Neural cell (in vitro differentiated cells): ENCODE measurements at regions not wholly inside any gene's neighbourhood (a gene's known extent, or its start where the extent isn't known, plus 50 kb on each side); places are given as distances from the start of the nearest gene placed in this dataset.

ENCODE experiments used
- H2AFZ ChIP-seq: fragments of 200-600, 300-800 bp; sonication (generic), shearing (Covaris generic); 2 replicates; pipeline ENCODE4 v1.6.0; 2014; ENCODE audit warnings: low read depth, mild to moderate bottlenecking, antibody characterized with exemption, low read length, moderate library complexity
- H3F3A ChIP-seq: fragments of 200-600 bp; shearing (Covaris generic); 2 replicates; pipeline ENCODE4 v1.6.1; 2016; ENCODE audit warnings: mild to moderate bottlenecking, moderate library complexity, mixed read lengths, antibody characterized with exemption, low read length; ENCODE audit not compliant: insufficient read depth, poor library complexity, severe bottlenecking
- H3K27ac ChIP-seq: fragments of 200-600, 300-800 bp; sonication (generic), shearing (Covaris generic); 2 replicates; pipeline ENCODE4 v1.5.1; 2014; ENCODE audit warnings: mild to moderate bottlenecking, low read length, moderate library complexity
- H3K27me3 ChIP-seq: fragments of 300-800, 200-600 bp; sonication (generic), shearing (Covaris generic); 2 replicates; pipeline ENCODE4 v1.6.0; 2014; ENCODE audit warnings: mild to moderate bottlenecking, low read depth, low read length, moderate library complexity; ENCODE audit not compliant: insufficient read depth
- H3K36me3 ChIP-seq: fragments of 300-800, 200-600 bp; sonication (generic), shearing (Covaris generic); 2 replicates; pipeline ENCODE4 v1.5.1; 2014; ENCODE audit warnings: mild to moderate bottlenecking, antibody characterized with exemption, low read length, moderate library complexity; ENCODE audit not compliant: insufficient read depth
- H3K4me2 ChIP-seq: fragments of 300-800, 200-600 bp; sonication (generic), shearing (Covaris generic); 2 replicates; pipeline ENCODE4 v1.6.0; 2014; ENCODE audit warnings: mild to moderate bottlenecking, low read length
- H3K4me3 ChIP-seq: fragments of 300-800, 200-600 bp; sonication (generic), shearing (Covaris generic); 2 replicates; pipeline ENCODE4 v1.5.1; 2014; ENCODE audit warnings: mild to moderate bottlenecking, low read length, moderate library complexity
- H3K79me2 ChIP-seq: fragments of 200-600 bp; shearing (Covaris generic); replicated peaks from 2 replicates; pipeline ENCODE4 v1.6.0; 2014; ENCODE audit warnings: mild to moderate bottlenecking, low read length, moderate library complexity; ENCODE audit not compliant: insufficient read depth
- H3K9ac ChIP-seq: fragments of 300-800, 200-600 bp; sonication (generic), shearing (Covaris generic); 2 replicates; pipeline ENCODE4 v1.6.1; 2016; ENCODE audit warnings: mild to moderate bottlenecking, low read length, mixed read lengths
- H3K9me2 ChIP-seq: fragments of 200-600 bp; shearing (Covaris generic); 2 replicates; pipeline ENCODE4 v1.6.1; 2016; ENCODE audit warnings: mild to moderate bottlenecking, low read length, mixed read lengths; ENCODE audit not compliant: insufficient read depth
- H3K9me3 ChIP-seq: fragments of 200-600, 300-800 bp; sonication (generic), shearing (Covaris generic); 2 replicates; pipeline ENCODE4 v1.6.1; 2016; ENCODE audit warnings: mild to moderate bottlenecking, mixed run types, low read length, moderate library complexity, mixed read lengths
- H4K20me1 ChIP-seq: fragments of 200-600 bp; shearing (Covaris generic); 2 replicates; pipeline ENCODE4 v1.6.1; 2016; ENCODE audit warnings: mild to moderate bottlenecking, mixed run types; ENCODE audit not compliant: insufficient read depth
- EP300 ChIP-seq: fragments of 450-650 bp; conservative IDR thresholded peaks from 2 replicates; pipeline ENCODE4 v1.6.1; 2014; ENCODE audit warnings: antibody characterized with exemption, mild to moderate bottlenecking, moderate library complexity; ENCODE audit not compliant: poor library complexity, severe bottlenecking
- EZH2 ChIP-seq: fragments of 200-600, 300-800 bp; shearing (Covaris generic), sonication (generic); IDR thresholded peaks from 2 replicates; pipeline ENCODE4 v1.6.1; 2014; ENCODE audit warnings: antibody characterized with exemption, low read length, borderline replicate concordance, mild to moderate bottlenecking; ENCODE audit not compliant: insufficient read depth, poor library complexity, severe bottlenecking
- MXI1 ChIP-seq: fragments of 450-650 bp; conservative IDR thresholded peaks from 2 replicates; pipeline ENCODE4 v1.6.1; 2014; ENCODE audit warnings: antibody characterized with exemption, mild to moderate bottlenecking; ENCODE audit not compliant: poor library complexity, severe bottlenecking
- POLR2AphosphoS5 ChIP-seq: IDR thresholded peaks from 2 replicates; pipeline ENCODE4 v1.6.1; 2012
- RAD21 ChIP-seq: fragments of 450-650 bp; conservative IDR thresholded peaks from 2 replicates; pipeline ENCODE4 v1.6.1; 2014; ENCODE audit warnings: antibody characterized with exemption, mild to moderate bottlenecking, moderate library complexity
- SMC3 ChIP-seq: fragments of 450-650 bp; conservative IDR thresholded peaks from 2 replicates; pipeline ENCODE4 v1.6.1; 2014; ENCODE audit warnings: antibody characterized with exemption, mild to moderate bottlenecking, moderate library complexity; ENCODE audit not compliant: poor library complexity
- TAF1 ChIP-seq: IDR thresholded peaks from 2 replicates; pipeline ENCODE4 v1.6.1; 2012; ENCODE audit warnings: low read depth
- TF ChIP-seq, protein P1 (sequence below): fragments of 450-650 bp; IDR thresholded peaks from 2 replicates; pipeline ENCODE4 v1.5.1; 2014; ENCODE audit warnings: antibody characterized with exemption, mild to moderate bottlenecking, moderate library complexity; ENCODE audit not compliant: poor library complexity, severe bottlenecking
- TF ChIP-seq, protein P2 (sequence below): IDR thresholded peaks from 2 replicates; pipeline ENCODE4 v1.6.1; 2012; ENCODE audit warnings: borderline replicate concordance

DNA sequence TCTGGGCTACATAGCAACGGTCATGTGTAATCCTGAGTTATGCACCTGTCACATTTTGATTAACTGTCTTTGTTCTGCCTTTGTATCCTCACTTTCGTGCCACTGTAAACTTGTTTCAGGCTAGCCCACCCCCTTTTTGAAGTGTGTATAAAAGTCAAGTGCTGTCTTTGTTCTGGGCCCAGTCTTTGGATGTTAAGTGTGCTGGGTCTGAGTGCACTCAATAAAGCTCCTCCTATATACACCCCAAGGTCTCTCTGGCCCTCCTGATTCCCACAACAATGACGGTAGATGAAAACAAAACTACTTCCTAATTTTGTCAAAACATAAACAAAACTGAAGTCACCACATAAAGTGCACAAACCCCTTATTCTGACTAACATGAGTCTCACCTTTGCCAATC, 633.4 kb downstream of the DSC3 start:
- Histone ChIP-seq H3K36me3 (no peaks in the 10 kb centered on the region), H3K4me3 (no peak overlapping the region), H3F3A (no peaks in the 10 kb centered on the region), H3K4me2 (no peak overlapping the region), H3K27me3 (no peaks in the 10 kb centered on the region), H4K20me1 (no peaks in the 10 kb centered on the region), H3K27ac (no peak overlapping the region), H3K9me3 (no peaks in the 10 kb centered on the region), H3K9ac (no peak overlapping the region), H2AFZ (no peak overlapping the region), H3K79me2 (no peaks in the 10 kb centered on the region), H3K9me2 (no peaks in the 10 kb centered on the region)
- TF ChIP-seq MXI1, result no peak
- TF ChIP-seq EZH2, result no peak
- TF ChIP-seq POLR2AphosphoS5, result no peak
- no peak for TF ChIP-seq EP300

DNA sequence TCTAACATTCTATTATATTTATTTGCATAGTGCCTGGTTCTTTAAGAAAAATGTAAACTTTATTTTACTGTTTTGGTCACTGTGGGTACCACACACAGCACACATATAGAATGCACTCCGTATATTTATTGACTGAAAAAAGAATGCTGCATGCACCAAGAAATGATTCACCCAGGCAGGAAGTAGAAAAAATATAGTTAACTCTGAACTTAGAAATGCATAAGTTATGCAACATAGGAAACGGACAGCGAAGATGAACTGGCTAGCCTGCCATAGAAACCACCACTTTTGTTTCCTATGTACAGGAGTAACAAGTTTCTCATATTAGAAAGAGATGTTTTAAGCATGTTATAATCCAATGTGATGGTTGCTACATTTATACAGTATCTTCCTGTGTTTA, 635.8 kb downstream of the DSC3 start:
- H3K9me3 ChIP-seq, result no peaks in the 10 kb centered on the region
- TF ChIP-seq SMC3, result no peak
- no peak for TF ChIP-seq TAF1
- TF ChIP-seq, protein P1, sequence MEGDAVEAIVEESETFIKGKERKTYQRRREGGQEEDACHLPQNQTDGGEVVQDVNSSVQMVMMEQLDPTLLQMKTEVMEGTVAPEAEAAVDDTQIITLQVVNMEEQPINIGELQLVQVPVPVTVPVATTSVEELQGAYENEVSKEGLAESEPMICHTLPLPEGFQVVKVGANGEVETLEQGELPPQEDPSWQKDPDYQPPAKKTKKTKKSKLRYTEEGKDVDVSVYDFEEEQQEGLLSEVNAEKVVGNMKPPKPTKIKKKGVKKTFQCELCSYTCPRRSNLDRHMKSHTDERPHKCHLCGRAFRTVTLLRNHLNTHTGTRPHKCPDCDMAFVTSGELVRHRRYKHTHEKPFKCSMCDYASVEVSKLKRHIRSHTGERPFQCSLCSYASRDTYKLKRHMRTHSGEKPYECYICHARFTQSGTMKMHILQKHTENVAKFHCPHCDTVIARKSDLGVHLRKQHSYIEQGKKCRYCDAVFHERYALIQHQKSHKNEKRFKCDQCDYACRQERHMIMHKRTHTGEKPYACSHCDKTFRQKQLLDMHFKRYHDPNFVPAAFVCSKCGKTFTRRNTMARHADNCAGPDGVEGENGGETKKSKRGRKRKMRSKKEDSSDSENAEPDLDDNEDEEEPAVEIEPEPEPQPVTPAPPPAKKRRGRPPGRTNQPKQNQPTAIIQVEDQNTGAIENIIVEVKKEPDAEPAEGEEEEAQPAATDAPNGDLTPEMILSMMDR, result no peak
- TF ChIP-seq POLR2AphosphoS5, result no peak
- no peak for TF ChIP-seq EZH2
- no peak for TF ChIP-seq RAD21
- TF ChIP-seq, protein P2, sequence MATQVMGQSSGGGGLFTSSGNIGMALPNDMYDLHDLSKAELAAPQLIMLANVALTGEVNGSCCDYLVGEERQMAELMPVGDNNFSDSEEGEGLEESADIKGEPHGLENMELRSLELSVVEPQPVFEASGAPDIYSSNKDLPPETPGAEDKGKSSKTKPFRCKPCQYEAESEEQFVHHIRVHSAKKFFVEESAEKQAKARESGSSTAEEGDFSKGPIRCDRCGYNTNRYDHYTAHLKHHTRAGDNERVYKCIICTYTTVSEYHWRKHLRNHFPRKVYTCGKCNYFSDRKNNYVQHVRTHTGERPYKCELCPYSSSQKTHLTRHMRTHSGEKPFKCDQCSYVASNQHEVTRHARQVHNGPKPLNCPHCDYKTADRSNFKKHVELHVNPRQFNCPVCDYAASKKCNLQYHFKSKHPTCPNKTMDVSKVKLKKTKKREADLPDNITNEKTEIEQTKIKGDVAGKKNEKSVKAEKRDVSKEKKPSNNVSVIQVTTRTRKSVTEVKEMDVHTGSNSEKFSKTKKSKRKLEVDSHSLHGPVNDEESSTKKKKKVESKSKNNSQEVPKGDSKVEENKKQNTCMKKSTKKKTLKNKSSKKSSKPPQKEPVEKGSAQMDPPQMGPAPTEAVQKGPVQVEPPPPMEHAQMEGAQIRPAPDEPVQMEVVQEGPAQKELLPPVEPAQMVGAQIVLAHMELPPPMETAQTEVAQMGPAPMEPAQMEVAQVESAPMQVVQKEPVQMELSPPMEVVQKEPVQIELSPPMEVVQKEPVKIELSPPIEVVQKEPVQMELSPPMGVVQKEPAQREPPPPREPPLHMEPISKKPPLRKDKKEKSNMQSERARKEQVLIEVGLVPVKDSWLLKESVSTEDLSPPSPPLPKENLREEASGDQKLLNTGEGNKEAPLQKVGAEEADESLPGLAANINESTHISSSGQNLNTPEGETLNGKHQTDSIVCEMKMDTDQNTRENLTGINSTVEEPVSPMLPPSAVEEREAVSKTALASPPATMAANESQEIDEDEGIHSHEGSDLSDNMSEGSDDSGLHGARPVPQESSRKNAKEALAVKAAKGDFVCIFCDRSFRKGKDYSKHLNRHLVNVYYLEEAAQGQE, result no peak
- no peak for TF ChIP-seq EP300
- no peak overlapping the region for H3K27ac ChIP-seq
- H3K36me3 ChIP-seq, result no peaks in the 10 kb centered on the region
- H3K9me2 ChIP-seq, result no peaks in the 10 kb centered on the region
- H3K4me3 ChIP-seq, result no peak overlapping the region
- no peaks in the 10 kb centered on the region for H4K20me1 ChIP-seq
- no peak overlapping the region for H2AFZ ChIP-seq
- H3F3A ChIP-seq, result no peaks in the 10 kb centered on the region
- H3K9ac ChIP-seq, result no peak overlapping the region
- H3K4me2 ChIP-seq, result no peak overlapping the region
- no peaks in the 10 kb centered on the region for H3K79me2 ChIP-seq
- H3K27me3 ChIP-seq, result no peaks in the 10 kb centered on the region

DNA sequence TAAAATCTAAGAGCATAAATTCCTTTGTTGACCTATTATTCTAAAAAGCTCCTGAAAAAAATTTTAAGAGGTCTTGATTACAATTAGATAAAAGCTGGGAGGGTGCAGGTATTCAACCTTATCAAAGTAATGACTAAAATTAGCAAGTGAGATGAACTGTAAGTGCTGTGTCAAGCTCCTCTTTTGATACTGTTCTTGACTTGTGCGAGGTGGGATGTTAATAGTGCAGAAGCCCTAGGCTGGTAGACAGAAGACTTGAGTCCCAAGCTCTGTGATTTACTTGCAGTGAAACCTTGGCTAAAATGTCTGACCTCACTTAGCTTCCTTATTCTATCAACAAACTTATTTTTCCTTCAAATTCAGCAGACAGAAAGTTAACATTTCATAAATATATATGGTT, 637.5 kb downstream of the DSC3 start:
- TF ChIP-seq TAF1 (no peak), RAD21 (no peak), SMC3 (no peak), POLR2AphosphoS5 (no peak), MXI1 (no peak), EP300 (no peak)
- TF ChIP-seq, protein P1, result no peak
- TF ChIP-seq, protein P2, result no peak
- H3K27ac ChIP-seq, result no peak overlapping the region
- no peaks in the 10 kb centered on the region for H3K79me2 ChIP-seq
- no peaks in the 10 kb centered on the region for H3K9me2 ChIP-seq
- H3K9me3 ChIP-seq, result no peaks in the 10 kb centered on the region
- no peak overlapping the region for H2AFZ ChIP-seq
- no peaks in the 10 kb centered on the region for H3K36me3 ChIP-seq
- no peak overlapping the region for H3K9ac ChIP-seq
- H4K20me1 ChIP-seq, result no peaks in the 10 kb centered on the region
- no peaks in the 10 kb centered on the region for H3K27me3 ChIP-seq
- no peak overlapping the region for H3K4me2 ChIP-seq
- no peak overlapping the region for H3K4me3 ChIP-seq
- no peaks in the 10 kb centered on the region for H3F3A ChIP-seq
